Testis (tissue), 2 donors: ENCODE measurements at regions not wholly inside any gene's neighbourhood (a gene's known extent, or its start where the extent isn't known, plus 50 kb on each side); places are given as distances from the start of the nearest gene placed in this dataset.
"Not testable (repeated sequence)": the region's sequence is repeated elsewhere in the genome, so short reads cannot be mapped to it uniquely, and the experiment has no call there.

ENCODE experiments used
- DNase-seq: peaks from one replicate; pipeline ENCODE4 v3.0.0-alpha.2; 2019
- H3K27ac ChIP-seq, 2 donors: fragments of 200-600 bp; sonication (generic); one replicate each; pipeline ENCODE4 v1.5.1; 2019
- H3K27me3 ChIP-seq: fragments of 200-600 bp; sonication (generic); one replicate; pipeline ENCODE4 v1.5.1; 2019
- H3K36me3 ChIP-seq: fragments of 200-600 bp; sonication (generic); one replicate; pipeline ENCODE4 v1.5.1; 2017; ENCODE audit warnings: low read depth; ENCODE audit errors: missing control alignments
- H3K4me1 ChIP-seq: fragments of 200-600 bp; sonication (generic); one replicate; pipeline ENCODE4 v1.5.1; 2019
- H3K4me3 ChIP-seq, 2 donors: fragments of 200-600 bp; sonication (generic); one replicate each; pipeline ENCODE4 v1.5.1; 2017 to 2019
- H3K9me3 ChIP-seq: fragments of 200-600 bp; sonication (generic); one replicate; pipeline ENCODE4 v1.5.1; 2017
- POLR2A ChIP-seq: fragments of 450-650 bp; IDR thresholded peaks from one replicate; pipeline ENCODE4 v1.6.1; 2017; ENCODE audit warnings: antibody characterized with exemption, mild to moderate bottlenecking, moderate library complexity
- WGBS, 2 donors: methylation state at CpG; one replicate each; pipeline ENCODE4 v1.1.5; 2018; 5-methylcytosine and 5-hydroxymethylcytosine counted together
- intact Hi-C: fragments of 100-400 bp; cut with DNase I; formaldehyde crosslinking; loops from one replicate; pipeline ENCODE4 v1.15.1; 2023; ENCODE audit warnings: low total_unique reads
- TF ChIP-seq, protein P1 (sequence below), 3 experiments: fragments of 450-650 bp in 2 of 3; fragments of 200-600 bp in 1 of 3; sonication (generic) in 1 of 3; IDR thresholded peaks; one replicate each; pipeline ENCODE4 v1.5.1; 2016 to 2019; ENCODE audit warnings: antibody characterized with exemption in 3 of 3, mild to moderate bottlenecking in 2 of 3, moderate library complexity in 1 of 3

DNA sequence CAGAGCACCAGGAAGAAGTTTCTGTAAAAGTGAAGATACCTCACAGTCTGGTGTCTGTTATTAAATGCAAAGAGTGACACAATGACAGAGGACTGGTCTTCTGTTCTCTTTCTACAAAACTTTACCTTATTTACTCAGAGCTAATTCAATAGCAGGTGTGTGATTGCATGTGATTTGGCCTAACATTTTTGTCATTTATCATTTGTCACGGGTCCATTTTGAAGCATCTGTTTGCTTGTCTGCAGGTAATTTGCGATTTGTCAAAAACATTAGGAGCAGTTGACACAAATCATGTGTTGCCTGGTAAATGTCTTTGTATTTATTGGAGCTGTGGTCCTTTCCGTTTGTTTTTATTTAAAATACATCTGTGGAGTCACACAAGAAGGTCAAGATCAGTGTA is 1232.4 kb downstream of the STIM2 start:
- TF ChIP-seq, protein P1, sequence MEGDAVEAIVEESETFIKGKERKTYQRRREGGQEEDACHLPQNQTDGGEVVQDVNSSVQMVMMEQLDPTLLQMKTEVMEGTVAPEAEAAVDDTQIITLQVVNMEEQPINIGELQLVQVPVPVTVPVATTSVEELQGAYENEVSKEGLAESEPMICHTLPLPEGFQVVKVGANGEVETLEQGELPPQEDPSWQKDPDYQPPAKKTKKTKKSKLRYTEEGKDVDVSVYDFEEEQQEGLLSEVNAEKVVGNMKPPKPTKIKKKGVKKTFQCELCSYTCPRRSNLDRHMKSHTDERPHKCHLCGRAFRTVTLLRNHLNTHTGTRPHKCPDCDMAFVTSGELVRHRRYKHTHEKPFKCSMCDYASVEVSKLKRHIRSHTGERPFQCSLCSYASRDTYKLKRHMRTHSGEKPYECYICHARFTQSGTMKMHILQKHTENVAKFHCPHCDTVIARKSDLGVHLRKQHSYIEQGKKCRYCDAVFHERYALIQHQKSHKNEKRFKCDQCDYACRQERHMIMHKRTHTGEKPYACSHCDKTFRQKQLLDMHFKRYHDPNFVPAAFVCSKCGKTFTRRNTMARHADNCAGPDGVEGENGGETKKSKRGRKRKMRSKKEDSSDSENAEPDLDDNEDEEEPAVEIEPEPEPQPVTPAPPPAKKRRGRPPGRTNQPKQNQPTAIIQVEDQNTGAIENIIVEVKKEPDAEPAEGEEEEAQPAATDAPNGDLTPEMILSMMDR (IDR thresholded peaks at IDR 0.05) = no peak
- no peak for TF ChIP-seq POLR2A
- Histone ChIP-seq H3K4me3 (no peak overlapping the region), H3K9me3 (no peaks in the 10 kb centered on the region), H3K4me1 (no peaks in the 10 kb centered on the region), H3K27me3 (no peaks in the 10 kb centered on the region), H3K27ac (no peak overlapping the region), H3K36me3 (no peaks in the 10 kb centered on the region)
- no peak for DNase-seq
- intact Hi-C loops = no loop called here
- 60 to 61% methylated on average over 3 of the region's 3 CpGs for WGBS, 2 donors

DNA sequence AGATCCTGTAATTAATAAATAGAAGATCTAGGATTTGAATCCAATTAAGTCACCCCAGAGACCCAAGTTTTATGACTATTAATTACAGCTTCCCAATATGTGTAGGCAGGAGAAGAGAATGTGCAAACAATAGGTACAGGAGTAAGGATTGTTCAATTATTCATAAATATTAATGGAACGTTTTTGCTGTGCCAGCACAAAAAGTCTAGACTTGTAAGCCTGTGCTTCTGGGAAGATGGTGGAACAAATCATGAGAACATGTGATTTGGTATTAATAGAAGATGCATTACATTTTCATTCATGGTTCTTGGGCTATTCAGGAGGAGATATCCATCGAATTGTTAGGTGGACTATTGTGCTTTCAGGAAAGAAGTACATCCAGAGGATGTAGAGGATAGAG is 1240.9 kb downstream of the STIM2 start:
- 85 to 92% methylated on average over 2 of the region's 2 CpGs for WGBS, 2 donors
- no peak for DNase-seq
- H3K4me1 ChIP-seq = no peaks in the 10 kb centered on the region
- intact Hi-C loops = no loop called here
- no peaks in the 10 kb centered on the region for H3K36me3 ChIP-seq
- TF ChIP-seq POLR2A = no peak
- TF ChIP-seq, protein P1 (IDR thresholded peaks at IDR 0.05) = no peak
- no peaks in the 10 kb centered on the region for H3K9me3 ChIP-seq
- H3K27me3 ChIP-seq = no peaks in the 10 kb centered on the region
- no peak overlapping the region for H3K27ac ChIP-seq
- no peak overlapping the region for H3K4me3 ChIP-seq

DNA sequence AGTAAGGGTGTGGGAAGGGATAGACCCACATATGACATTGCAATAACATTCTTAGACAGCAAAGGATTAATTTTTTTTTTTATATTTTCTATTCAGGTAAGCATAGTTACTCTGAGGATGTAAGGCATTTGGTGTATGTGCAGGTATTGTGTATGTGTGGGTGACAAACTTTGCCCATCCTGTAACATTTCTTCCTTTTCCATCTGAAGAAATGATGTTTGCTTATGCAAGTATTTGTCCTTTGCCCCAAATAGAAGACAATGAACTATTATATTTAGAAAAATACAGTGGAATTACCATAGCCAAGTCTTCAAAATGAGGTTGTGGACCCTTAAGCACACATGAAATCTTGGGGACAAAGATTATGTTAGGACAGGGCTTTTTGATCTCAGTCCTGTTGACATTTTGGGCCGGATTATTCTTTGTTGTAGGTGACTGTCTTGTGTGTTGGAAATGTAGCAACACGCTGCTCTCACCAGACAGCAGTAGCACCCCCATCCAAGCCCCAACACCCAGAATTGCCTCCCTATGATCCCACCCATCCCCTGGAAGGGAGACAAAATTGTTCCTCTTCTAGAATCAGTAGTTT is 1244.7 kb downstream of the STIM2 start:
- 87 to 92% methylated on average over 2 of the region's 2 CpGs for WGBS, 2 donors
- no peak overlapping the region for H3K27ac ChIP-seq
- TF ChIP-seq, protein P1 (IDR thresholded peaks at IDR 0.05) = no peak
- TF ChIP-seq POLR2A = no peak
- no peak overlapping the region for H3K4me3 ChIP-seq
- intact Hi-C loops = no loop called here
- no peaks in the 10 kb centered on the region for H3K9me3 ChIP-seq
- no peaks in the 10 kb centered on the region for H3K27me3 ChIP-seq
- DNase-seq = no peak
- no peaks in the 10 kb centered on the region for H3K36me3 ChIP-seq
- H3K4me1 ChIP-seq = no peaks in the 10 kb centered on the region

DNA sequence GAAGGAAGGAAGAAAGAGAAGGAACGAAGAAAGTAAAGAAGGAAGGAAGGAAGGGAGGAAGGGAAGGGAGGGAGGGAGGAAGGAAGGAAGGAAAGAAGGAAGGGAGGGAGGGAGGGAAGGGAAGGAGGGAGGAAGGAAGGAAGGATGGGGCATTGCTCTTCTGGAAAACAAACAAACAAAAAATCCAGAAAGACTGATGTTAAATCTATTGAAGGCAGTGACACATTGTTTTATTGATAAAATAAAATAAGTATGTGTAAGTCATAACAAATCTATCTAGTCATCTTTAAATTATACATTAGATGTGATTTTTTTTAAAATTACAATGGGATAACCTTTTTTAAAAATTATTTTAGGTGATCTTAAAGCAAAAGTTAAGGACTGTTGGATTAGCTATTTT is 1245.5 kb downstream of the STIM2 start:
- WGBS, 2 donors = 80 to 87% methylated on average over 1 of the region's 1 CpG
- no peak for DNase-seq
- Histone ChIP-seq H3K36me3 (no peaks in the 10 kb centered on the region), H3K27ac (no peak overlapping the region), H3K4me3 (no peak overlapping the region), H3K4me1 (no peaks in the 10 kb centered on the region), H3K27me3 (no peaks in the 10 kb centered on the region), H3K9me3 (no peaks in the 10 kb centered on the region)
- intact Hi-C loops = no loop called here
- TF ChIP-seq POLR2A = no peak
- TF ChIP-seq, protein P1 (IDR thresholded peaks at IDR 0.05) = no peak

DNA sequence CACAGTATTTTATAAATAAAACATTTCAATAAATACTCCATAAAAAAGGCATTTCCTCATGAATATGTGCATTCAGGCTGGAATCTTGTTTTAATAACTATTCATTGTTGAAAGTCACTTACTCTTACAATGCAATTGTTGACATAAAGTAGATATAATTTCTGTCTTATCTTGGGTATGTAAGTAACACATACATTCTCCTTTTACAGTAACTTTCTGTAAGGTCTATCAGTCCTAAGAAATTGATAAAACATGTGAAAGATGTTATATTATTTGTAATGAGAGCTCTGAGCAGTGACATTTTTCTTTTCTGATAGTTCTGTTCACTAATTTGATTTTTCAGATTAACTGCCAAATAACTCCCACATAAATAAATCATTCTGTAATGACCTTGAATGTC is 1249.2 kb downstream of the STIM2 start:
- no peaks in the 10 kb centered on the region for H3K9me3 ChIP-seq
- H3K36me3 ChIP-seq = no peaks in the 10 kb centered on the region
- no peak overlapping the region for H3K4me3 ChIP-seq
- TF ChIP-seq, protein P1 (IDR thresholded peaks at IDR 0.05) = no peak
- TF ChIP-seq POLR2A = no peak
- no peaks in the 10 kb centered on the region for H3K4me1 ChIP-seq
- no peaks in the 10 kb centered on the region for H3K27me3 ChIP-seq
- DNase-seq = no peak
- intact Hi-C loops = no loop called here
- no peak overlapping the region for H3K27ac ChIP-seq

DNA sequence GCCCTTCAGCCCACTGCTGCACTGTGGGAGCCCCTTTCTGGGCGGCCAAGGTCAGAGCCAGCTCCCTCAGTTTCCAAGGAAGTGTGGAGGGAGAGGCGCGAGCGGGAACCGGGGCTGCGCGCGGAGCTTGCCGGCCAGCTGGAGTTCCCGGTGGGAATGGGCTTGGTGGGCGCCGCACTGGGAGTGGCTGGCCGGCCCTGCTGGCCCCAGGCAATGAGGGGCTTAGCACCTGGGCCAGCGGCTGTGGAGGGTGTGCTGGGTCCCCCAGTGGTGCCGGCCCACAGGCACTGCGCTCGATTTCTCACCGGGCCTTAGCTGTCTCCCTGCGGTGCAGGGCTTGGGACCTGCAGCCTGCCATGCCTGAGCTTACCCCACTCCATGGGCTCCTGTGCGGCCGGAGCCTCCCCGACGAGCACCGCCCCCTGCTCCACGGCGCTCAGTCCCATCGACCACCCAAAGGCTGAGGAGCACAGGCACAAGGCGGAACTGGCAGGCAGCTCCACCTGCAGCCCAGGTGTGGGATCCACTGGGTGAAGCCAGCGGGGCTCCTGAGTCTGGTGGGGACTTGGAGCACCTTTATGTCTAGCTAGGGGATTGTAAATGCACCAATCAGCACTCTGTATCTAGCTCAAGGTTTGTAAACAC is 1252.2 kb downstream of the STIM2 start:
- H3K27ac ChIP-seq, H3K36me3 ChIP-seq, H3K4me1 ChIP-seq, DNase-seq, H3K9me3 ChIP-seq, intact Hi-C loops, H3K27me3 ChIP-seq: not testable (repeated sequence)
- H3K4me3 ChIP-seq = peak overlapping the region in 1 of 2 donors; percentile 17
- WGBS, 2 donors = 50 to 65% methylated on average over 1 to 22 of the region's 29 CpGs

DNA sequence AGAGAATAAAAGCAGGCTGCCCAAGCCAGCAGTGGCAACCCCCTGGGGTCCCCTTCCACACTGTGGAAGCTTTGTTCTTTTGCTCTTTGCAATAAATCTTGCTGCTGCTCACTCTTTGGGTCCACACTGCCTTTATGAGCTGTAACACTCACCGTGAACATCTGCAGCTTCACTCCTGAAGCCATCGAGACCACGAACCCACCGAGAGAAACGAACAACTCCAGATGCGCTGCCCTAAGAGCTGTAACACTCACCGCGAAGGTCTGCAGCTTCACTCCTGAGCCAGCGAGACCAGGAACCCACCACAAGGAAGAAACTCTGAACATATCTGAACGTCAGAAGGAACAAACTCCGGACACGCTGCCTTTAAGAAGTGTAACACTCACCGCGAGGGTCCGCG is 1252.9 kb downstream of the STIM2 start:
- 76 to 87% methylated on average over 16 of the region's 16 CpGs for WGBS, 2 donors
- H3K36me3 ChIP-seq, intact Hi-C loops, H3K9me3 ChIP-seq, H3K4me1 ChIP-seq, H3K27me3 ChIP-seq, DNase-seq, H3K27ac ChIP-seq, H3K4me3 ChIP-seq: not testable (repeated sequence)
